LNCaP clone FGC (cell line): ENCODE measurements at regions not wholly inside any gene's neighbourhood (a gene's known extent, or its start where the extent isn't known, plus 50 kb on each side); places are given as distances from the start of the nearest gene placed in this dataset.
"Not testable (repeated sequence)": the region's sequence is repeated elsewhere in the genome, so short reads cannot be mapped to it uniquely, and the experiment has no call there.

Experiments used
- DNase-seq: peaks from one replicate; pipeline ENCODE4 v3.0.0-alpha.2; 2011; ENCODE audit warnings: low read depth
- H3K4me3 ChIP-seq: 2 replicates; pipeline ENCODE4 v1.5.1; 2011; ENCODE audit warnings: mild to moderate bottlenecking, low read depth, low read length, control low read depth
- CTCF ChIP-seq: IDR thresholded peaks from 2 replicates; pipeline ENCODE4 v1.5.1; 2012; ENCODE audit warnings: mild to moderate bottlenecking; ENCODE audit not compliant: control insufficient read depth, insufficient read depth; ENCODE audit errors: extremely low read depth

GRCh38 chr7:131636092-131636491 is 79.7 kb upstream of the PODXL start:
- no peak for TF ChIP-seq CTCF
- DNase-seq, result no peak

GRCh38 chr7:131634197-131634596 is 77.8 kb upstream of the PODXL start:
- DNase-seq, H3K4me3 ChIP-seq: not testable (repeated sequence)

More at GRCh38 chr7:131636092-131636491, 79.7 kb upstream of the PODXL start:
- no peak overlapping the region for H3K4me3 ChIP-seq

GRCh38 chr7:131633342-131633843 is 77.0 kb upstream of the PODXL start:
- no peak for DNase-seq
- TF ChIP-seq CTCF, result no peak
- no peak overlapping the region for H3K4me3 ChIP-seq

GRCh38 chr7:131630427-131630826 is 74.0 kb upstream of the PODXL start:
- H3K4me3 ChIP-seq, result no peak overlapping the region
- no peak for DNase-seq
- TF ChIP-seq CTCF, result no peak

GRCh38 chr7:131629217-131629882 is 72.9 kb upstream of the PODXL start:
- DNase-seq, result no peak
- no peak overlapping the region for H3K4me3 ChIP-seq
- TF ChIP-seq CTCF, result no peak

GRCh38 chr7:131628634-131629033 is 72.2 kb upstream of the PODXL start:
- no peak overlapping the region for H3K4me3 ChIP-seq
- TF ChIP-seq CTCF, result no peak
- DNase-seq, result no peak

- TF ChIP-seq CTCF, result no peak
- no peak for DNase-seq
- no peak overlapping the region for H3K4me3 ChIP-seq
Observed at GRCh38 chr7:131627735-131628190, 71.3 kb upstream of the PODXL start.
